ENCODE measurements at regions not wholly inside any gene's neighbourhood (a gene's known extent, or its start where the extent isn't known, plus 50 kb on each side); places are given as distances from the start of the nearest gene placed in this dataset.

DNA sequence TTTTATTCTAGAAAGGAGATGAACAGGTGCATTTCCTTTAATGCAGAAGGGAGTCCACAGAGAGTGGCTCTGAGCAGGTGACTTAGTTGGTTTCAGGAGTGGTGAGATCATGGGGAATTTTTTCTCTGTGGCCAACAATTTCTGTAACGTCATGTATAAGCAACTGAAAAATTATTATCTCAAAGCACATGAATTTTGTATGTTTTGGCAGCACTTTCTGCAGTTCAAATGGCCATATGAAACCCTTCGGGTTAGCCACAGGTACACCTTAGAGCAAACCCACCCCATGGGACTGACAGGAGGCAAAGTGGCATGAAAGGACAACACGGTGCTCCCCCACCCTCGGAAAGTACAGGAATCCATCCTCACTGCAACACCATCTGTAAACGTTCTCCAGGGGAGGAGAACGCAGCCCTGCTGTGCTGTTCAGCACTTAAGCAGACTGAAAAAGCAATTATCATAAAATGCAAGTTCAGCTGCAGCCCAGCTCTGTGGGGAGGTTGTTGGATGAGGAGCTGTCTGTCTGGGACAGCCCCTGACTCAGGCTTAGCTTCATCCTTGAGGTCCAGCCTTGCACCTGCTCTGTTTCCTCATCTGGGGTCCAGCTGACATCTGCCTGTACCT, 55.8 kb upstream of the CLDN14 start:
- TF ChIP-seq CEBPB (IDR thresholded peaks at IDR 0.05) (no peak), RAD21 (IDR thresholded peaks at IDR 0.05; ENCODE audit: low read depth) (no peak), TAF1 (IDR thresholded peaks at IDR 0.05; ENCODE audit: low read depth) (no peak), REST (IDR thresholded peaks at IDR 0.05; ENCODE audit: low read depth) (no peak), YY1 (IDR thresholded peaks at IDR 0.05; ENCODE audit: low read depth) (no peak), ZBTB7A (IDR thresholded peaks at IDR 0.05; ENCODE audit: low read depth) (no peak), EP300 (IDR thresholded peaks at IDR 0.05; ENCODE audit: borderline replicate concordance) (no peak), CREB1 (IDR thresholded peaks at IDR 0.05; ENCODE audit: low read depth) (no peak)
- TF ChIP-seq, protein P1, sequence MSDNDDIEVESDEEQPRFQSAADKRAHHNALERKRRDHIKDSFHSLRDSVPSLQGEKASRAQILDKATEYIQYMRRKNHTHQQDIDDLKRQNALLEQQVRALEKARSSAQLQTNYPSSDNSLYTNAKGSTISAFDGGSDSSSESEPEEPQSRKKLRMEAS (IDR thresholded peaks at IDR 0.05) = no peak
- TF ChIP-seq, protein P2, sequence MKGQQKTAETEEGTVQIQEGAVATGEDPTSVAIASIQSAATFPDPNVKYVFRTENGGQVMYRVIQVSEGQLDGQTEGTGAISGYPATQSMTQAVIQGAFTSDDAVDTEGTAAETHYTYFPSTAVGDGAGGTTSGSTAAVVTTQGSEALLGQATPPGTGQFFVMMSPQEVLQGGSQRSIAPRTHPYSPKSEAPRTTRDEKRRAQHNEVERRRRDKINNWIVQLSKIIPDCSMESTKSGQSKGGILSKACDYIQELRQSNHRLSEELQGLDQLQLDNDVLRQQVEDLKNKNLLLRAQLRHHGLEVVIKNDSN (IDR thresholded peaks at IDR 0.05) = no peak
